Fibroblast of lung (primary cell): ENCODE measurements at regions not wholly inside any gene's neighbourhood (a gene's known extent, or its start where the extent isn't known, plus 50 kb on each side); places are given as distances from the start of the nearest gene placed in this dataset.

ENCODE experiments used
- EZH2 ChIP-seq: IDR thresholded peaks from 2 replicates; pipeline ENCODE4 v1.5.1; 2012; ENCODE audit warnings: low read length, control low read depth, mild to moderate bottlenecking; ENCODE audit errors: missing control alignments
- TF ChIP-seq, protein P1 (sequence below), 2 donors: IDR thresholded peaks in 1 of 2; conservative IDR thresholded peaks in 1 of 2; 1 replicate in 1 of 2; 2 replicates in 1 of 2; pipeline ENCODE4 v1.5.1; 2011 to 2012; ENCODE audit warnings: low read length in 2 of 2, control low read depth in 1 of 2, inconsistent platforms in 1 of 2, low read depth in 1 of 2, mild to moderate bottlenecking in 1 of 2

DNA sequence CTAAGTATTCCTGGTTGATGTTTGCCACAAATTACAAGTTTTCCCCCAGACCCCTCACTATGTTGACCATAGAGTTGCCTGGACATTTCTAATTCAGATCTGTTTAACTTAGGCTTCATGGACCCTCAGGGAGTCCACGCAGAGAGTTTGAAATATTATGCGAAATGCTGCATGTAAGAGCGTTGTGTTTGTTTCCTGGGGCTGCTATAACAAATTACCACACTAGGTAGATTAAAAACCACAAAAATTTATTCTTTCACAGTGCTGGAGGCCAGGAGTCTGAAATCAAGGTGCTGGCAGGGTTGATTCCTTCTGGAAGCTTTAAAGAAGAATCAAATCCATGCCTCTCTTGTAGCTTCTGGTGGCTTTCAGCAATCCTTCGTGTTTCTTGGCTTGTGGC is 177.9 kb upstream of the KITLG start:
- TF ChIP-seq, protein P1, sequence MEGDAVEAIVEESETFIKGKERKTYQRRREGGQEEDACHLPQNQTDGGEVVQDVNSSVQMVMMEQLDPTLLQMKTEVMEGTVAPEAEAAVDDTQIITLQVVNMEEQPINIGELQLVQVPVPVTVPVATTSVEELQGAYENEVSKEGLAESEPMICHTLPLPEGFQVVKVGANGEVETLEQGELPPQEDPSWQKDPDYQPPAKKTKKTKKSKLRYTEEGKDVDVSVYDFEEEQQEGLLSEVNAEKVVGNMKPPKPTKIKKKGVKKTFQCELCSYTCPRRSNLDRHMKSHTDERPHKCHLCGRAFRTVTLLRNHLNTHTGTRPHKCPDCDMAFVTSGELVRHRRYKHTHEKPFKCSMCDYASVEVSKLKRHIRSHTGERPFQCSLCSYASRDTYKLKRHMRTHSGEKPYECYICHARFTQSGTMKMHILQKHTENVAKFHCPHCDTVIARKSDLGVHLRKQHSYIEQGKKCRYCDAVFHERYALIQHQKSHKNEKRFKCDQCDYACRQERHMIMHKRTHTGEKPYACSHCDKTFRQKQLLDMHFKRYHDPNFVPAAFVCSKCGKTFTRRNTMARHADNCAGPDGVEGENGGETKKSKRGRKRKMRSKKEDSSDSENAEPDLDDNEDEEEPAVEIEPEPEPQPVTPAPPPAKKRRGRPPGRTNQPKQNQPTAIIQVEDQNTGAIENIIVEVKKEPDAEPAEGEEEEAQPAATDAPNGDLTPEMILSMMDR (conservative IDR thresholded peaks at IDR 0.05 in 1 of 2, IDR thresholded peaks at IDR 0.05 in 1 of 2; ENCODE audit: low read depth in 1 of 2, low read length in 2 of 2) = no peak
- no peak for TF ChIP-seq EZH2
